Endometrial microvascular endothelial cells (primary cell): ENCODE measurements at regions not wholly inside any gene's neighbourhood (a gene's known extent, or its start where the extent isn't known, plus 50 kb on each side); places are given as distances from the start of the nearest gene placed in this dataset.

Experiments
- in situ Hi-C: cut with HindIII; loops from 2 replicates; pipeline ENCODE4 v1.10.0; 2017; ENCODE audit warnings: low sequenced_read_pairs, low pct_unique_long_range_greater_than_20kb; ENCODE audit errors: inconsistent ontology term

- in situ Hi-C loops = no loop called here
Observed at GRCh38 chr13:105207572-105208293, 1327.7 kb downstream of the EFNB2 start.

GRCh38 chr13:105202354-105202753, 1333.1 kb downstream of the EFNB2 start:
- in situ Hi-C loops = no loop called here

DNA sequence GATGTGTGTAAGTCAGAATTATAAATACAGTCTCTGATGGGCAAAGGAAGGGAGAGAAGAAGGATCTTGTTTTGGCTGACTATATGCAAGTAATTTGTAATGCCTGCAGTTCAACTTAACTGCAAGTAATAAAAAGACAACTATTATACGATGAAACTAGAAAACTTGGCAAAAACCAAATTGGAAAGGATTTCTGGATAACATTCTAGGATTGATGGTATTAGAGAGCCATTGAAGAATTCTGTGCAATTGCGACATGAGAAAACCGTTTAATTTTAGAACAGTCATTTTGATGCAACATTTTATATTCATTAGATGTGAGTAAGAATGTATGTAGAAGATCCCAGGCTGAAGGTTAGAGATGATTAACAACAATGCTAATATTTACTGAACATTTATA, 1334.1 kb downstream of the EFNB2 start:
- in situ Hi-C loops = no loop called here

DNA sequence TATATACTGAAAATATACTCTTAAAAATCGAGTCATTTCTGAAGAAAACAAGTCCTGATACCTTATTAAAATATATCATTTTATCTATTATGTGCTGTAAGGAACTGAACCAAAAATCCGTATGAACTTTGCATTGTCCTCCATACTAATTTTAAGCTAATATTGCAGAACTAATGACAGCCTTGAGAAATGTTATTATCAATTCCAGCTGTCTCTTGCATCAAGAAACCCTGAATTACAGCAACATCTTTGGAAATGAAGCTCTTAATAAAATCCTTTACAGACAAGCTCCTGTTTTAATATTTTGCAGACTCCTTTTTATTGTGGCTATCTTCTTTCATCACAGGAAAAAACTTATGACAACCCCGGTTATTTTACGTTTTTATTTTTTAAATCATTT, 1335.3 kb downstream of the EFNB2 start:
- in situ Hi-C loops = no loop called here

- in situ Hi-C loops = no loop called here
Observed at GRCh38 chr13:105196052-105196451, 1339.4 kb downstream of the EFNB2 start.

GRCh38 chr13:105193026-105193425, 1342.4 kb downstream of the EFNB2 start:
- in situ Hi-C loops = no loop called here

DNA sequence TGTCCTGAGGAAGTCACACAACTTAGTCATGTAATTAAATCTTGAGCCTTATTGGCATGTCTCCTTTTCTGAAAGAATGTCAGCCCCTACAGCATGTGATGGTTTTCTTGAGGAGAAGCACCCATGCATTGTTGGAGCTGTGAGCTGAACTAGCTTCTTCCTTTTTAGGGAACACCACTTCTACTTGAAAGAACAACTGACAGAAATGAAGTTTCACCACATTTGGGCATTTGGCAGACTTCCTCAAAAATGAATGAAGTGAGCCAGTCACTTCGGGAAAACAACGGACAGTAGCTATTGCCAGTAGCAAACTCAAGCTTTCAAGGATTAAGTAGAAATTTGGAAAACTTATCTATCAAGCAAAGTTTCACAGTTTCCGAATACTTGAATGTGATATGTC, 1351.3 kb downstream of the EFNB2 start:
- in situ Hi-C loops = no loop called here

- in situ Hi-C loops = no loop called here
Observed at GRCh38 chr13:105177265-105177900, 1358.1 kb downstream of the EFNB2 start.

- in situ Hi-C loops = no loop called here
Observed at GRCh38 chr13:105170438-105170837, 1365.0 kb downstream of the EFNB2 start.

DNA sequence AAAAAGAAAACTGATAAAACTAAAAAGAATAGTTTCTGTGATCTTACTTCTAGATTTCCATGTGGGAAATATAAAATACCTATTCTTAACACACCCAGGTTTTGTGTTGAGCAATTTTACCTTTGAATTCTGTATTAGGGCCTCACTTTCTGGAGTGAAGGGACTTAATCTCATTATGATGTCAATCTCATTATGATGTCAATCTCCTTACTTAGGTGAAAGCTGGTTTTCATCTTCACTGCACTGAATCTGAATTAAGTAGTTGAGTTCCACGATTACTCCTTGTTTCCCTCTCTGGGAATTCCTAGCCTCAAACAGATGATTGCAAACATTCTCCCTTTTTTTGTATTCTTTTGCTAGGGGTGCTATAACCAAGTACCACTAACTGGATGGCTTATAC, 1367.2 kb downstream of the EFNB2 start:
- in situ Hi-C loops = no loop called here

DNA sequence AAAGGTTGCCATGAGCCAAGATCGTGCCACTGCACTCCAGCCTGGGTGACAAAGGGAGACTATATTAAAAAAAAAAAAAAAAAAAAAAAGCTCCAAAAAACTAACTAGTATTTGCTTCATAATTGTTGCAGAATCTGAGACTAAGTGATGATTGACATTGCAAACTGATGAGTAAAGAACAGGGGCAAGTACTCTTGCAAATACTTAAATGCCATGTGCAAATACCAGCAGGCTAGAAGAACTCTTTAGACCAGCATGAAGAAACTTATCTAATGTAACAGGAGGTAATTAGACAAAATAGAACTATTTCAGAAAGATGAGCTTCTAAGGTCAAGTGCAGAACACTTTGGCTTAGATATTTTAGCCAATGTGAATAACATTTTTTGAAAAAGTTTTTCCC, 1368.1 kb downstream of the EFNB2 start:
- in situ Hi-C loops = no loop called here

- in situ Hi-C loops = no loop called here
Observed at GRCh38 chr13:105165449-105166125, 1369.9 kb downstream of the EFNB2 start.

DNA sequence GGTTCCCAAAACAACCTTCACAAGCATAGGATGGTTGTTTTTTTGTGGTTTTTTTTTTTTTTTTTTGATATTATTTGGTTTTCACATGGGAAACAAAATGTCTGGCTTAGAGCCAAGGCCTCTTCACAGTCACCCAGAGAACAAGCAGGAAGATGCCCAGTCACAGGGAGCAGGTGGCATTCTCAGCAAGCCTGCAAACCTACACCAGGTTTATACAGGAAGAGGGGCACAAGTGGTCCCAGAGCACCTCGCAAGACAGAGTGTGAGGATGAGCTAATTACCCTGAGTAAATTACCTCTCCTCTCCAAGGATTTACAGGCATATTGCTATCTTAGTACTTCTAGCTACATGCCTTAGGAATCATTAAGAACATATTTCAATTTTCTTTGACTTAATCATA, 1375.6 kb downstream of the EFNB2 start:
- in situ Hi-C loops = no loop called here

DNA sequence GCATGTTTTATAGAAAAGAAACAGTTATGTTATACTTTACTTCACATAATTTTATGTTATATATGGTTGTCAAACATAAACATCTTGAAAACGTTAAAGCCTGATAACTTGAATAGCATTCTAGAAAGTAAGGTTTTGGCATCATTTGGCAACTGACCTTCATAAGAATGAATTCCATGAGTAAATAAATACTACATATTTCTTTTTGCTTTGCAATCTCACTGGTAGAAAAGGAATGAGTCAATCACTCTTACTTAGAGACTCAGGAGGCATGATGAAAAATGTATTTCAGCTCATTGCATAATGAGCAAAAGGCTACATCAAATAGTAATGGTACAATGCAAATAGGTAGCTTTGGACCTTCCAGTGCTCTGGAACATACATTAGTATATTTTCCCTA, 1381.9 kb downstream of the EFNB2 start:
- in situ Hi-C loops = no loop called here

DNA sequence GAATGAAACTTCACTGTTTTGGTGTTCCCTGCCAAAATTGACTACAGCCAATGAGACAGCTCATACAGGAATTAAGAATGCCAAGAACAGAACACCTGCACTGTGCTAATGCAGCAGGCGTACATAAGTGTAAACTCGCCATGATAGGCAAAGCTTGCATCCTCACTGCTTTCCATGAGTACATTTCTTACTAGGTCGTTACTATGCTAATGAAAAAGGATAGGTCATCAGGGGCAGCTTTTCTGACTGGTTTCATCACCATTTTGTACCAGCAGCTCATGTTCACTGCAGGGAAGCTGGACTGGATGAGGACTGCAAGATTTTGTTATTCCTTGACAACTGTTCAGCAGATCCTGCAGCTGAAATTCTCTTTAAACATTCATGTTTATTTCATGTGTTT, 1383.8 kb downstream of the EFNB2 start:
- in situ Hi-C loops = no loop called here

GRCh38 chr13:105147461-105147860, 1388.0 kb downstream of the EFNB2 start:
- in situ Hi-C loops = no loop called here

- in situ Hi-C loops = no loop called here
Observed at GRCh38 chr13:105144936-105145335, 1390.5 kb downstream of the EFNB2 start.

- in situ Hi-C loops = no loop called here
Observed at GRCh38 chr13:105144020-105144419, 1391.4 kb downstream of the EFNB2 start.

- in situ Hi-C loops = no loop called here
Observed at GRCh38 chr13:105142556-105142955, 1392.9 kb downstream of the EFNB2 start.
